Parathyroid adenoma (tissue), 2 donors: ENCODE measurements at regions not wholly inside any gene's neighbourhood (a gene's known extent, or its start where the extent isn't known, plus 50 kb on each side); places are given as distances from the start of the nearest gene placed in this dataset.

Experiments
- H2AFZ ChIP-seq: fragments of 300-600 bp; sonication (generic); one replicate; pipeline ENCODE4 v1.7.0; 2017; ENCODE audit warnings: antibody characterized with exemption, mild to moderate bottlenecking
- H3K27ac ChIP-seq: fragments of 300-600 bp; sonication (generic); one replicate; pipeline ENCODE4 v1.7.0; 2017
- H3K27me3 ChIP-seq: fragments of 300-600 bp; sonication (generic); one replicate; pipeline ENCODE4 v1.7.0; 2017; ENCODE audit warnings: low read length; ENCODE audit not compliant: control insufficient read depth, insufficient read depth
- H3K36me3 ChIP-seq: fragments of 300-600 bp; sonication (generic); one replicate; pipeline ENCODE4 v1.7.0; 2017; ENCODE audit warnings: low read length; ENCODE audit not compliant: control insufficient read depth, insufficient read depth
- H3K4me1 ChIP-seq: fragments of 300-600 bp; sonication (generic); one replicate; pipeline ENCODE4 v1.7.0; 2017; ENCODE audit warnings: control low read depth
- H3K4me2 ChIP-seq: fragments of 300-600 bp; sonication (generic); one replicate; pipeline ENCODE4 v1.7.0; 2017; ENCODE audit warnings: low read length
- H3K4me3 ChIP-seq: fragments of 300-600 bp; sonication (generic); one replicate; pipeline ENCODE4 v1.7.0; 2017; ENCODE audit warnings: low read depth, low read length
- H3K79me2 ChIP-seq: fragments of 300-600 bp; sonication (generic); one replicate; pipeline ENCODE4 v1.7.0; 2017; ENCODE audit warnings: control low read depth
- H3K9ac ChIP-seq: fragments of 300-600 bp; sonication (generic); one replicate; pipeline ENCODE4 v1.7.0; 2017; ENCODE audit warnings: mild to moderate bottlenecking
- H3K9me3 ChIP-seq: fragments of 300-600 bp; sonication (generic); one replicate; pipeline ENCODE4 v1.7.0; 2017; ENCODE audit warnings: low read length; ENCODE audit not compliant: control insufficient read depth
- TF ChIP-seq, protein P1 (sequence below): fragments of 300-600 bp; sonication (generic); IDR thresholded peaks from one replicate; pipeline ENCODE4 v1.7.0; 2017; ENCODE audit warnings: antibody characterized with exemption, mild to moderate bottlenecking
- donor health status: primary hyperparathyroidism.

GRCh38 chr9:21679432-21679831 is 123.0 kb upstream of the MTAP start:
- H3K9ac ChIP-seq, result no peak overlapping the region

DNA sequence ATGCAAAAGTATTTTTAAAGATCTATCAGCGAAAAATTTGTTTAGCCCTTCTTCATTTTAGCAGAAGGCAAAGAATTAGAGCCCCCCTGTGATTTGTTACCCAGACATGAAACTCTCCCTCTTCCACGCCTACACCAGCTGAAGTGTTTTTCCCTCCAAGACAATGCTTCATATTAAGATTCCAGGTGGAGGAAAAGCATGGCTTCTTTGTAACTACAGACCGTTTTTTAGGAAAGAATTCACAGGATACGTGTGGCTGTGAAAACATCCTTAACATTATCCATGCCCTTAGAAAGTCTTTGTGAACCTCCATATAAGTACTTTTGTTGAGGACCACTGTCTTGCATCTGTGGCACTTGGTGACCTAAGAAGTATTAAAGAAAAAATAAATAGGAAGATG is 121.8 kb upstream of the MTAP start:
- Histone ChIP-seq H3K9ac (no peak overlapping the region), H3K27ac (no peak overlapping the region), H3K36me3 (no peaks in the 10 kb centered on the region), H2AFZ (no peak overlapping the region), H3K4me2 (no peak overlapping the region), H3K27me3 (no peaks in the 10 kb centered on the region), H3K79me2 (no peaks in the 10 kb centered on the region), H3K4me3 (no peak overlapping the region), H3K4me1 (no peaks in the 10 kb centered on the region), H3K9me3 (no peaks in the 10 kb centered on the region)
- TF ChIP-seq, protein P1, sequence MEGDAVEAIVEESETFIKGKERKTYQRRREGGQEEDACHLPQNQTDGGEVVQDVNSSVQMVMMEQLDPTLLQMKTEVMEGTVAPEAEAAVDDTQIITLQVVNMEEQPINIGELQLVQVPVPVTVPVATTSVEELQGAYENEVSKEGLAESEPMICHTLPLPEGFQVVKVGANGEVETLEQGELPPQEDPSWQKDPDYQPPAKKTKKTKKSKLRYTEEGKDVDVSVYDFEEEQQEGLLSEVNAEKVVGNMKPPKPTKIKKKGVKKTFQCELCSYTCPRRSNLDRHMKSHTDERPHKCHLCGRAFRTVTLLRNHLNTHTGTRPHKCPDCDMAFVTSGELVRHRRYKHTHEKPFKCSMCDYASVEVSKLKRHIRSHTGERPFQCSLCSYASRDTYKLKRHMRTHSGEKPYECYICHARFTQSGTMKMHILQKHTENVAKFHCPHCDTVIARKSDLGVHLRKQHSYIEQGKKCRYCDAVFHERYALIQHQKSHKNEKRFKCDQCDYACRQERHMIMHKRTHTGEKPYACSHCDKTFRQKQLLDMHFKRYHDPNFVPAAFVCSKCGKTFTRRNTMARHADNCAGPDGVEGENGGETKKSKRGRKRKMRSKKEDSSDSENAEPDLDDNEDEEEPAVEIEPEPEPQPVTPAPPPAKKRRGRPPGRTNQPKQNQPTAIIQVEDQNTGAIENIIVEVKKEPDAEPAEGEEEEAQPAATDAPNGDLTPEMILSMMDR, result no peak

More at GRCh38 chr9:21679432-21679831, 123.0 kb upstream of the MTAP start:
- no peaks in the 10 kb centered on the region for H3K36me3 ChIP-seq
- no peak overlapping the region for H2AFZ ChIP-seq
- TF ChIP-seq, protein P1, result no peak
- no peak overlapping the region for H3K4me3 ChIP-seq
- H3K4me1 ChIP-seq, result no peaks in the 10 kb centered on the region
- H3K4me2 ChIP-seq, result no peak overlapping the region
- H3K27me3 ChIP-seq, result no peaks in the 10 kb centered on the region
- H3K9me3 ChIP-seq, result no peaks in the 10 kb centered on the region
- no peak overlapping the region for H3K27ac ChIP-seq
- H3K79me2 ChIP-seq, result no peaks in the 10 kb centered on the region

GRCh38 chr9:21681641-21682040 is 120.8 kb upstream of the MTAP start:
- Histone ChIP-seq H3K36me3 (no peaks in the 10 kb centered on the region), H3K79me2 (no peaks in the 10 kb centered on the region), H3K9ac (no peak overlapping the region), H2AFZ (no peak overlapping the region), H3K4me1 (no peaks in the 10 kb centered on the region), H3K4me2 (no peak overlapping the region), H3K9me3 (no peaks in the 10 kb centered on the region), H3K4me3 (no peak overlapping the region), H3K27me3 (no peaks in the 10 kb centered on the region), H3K27ac (no peak overlapping the region)
- TF ChIP-seq, protein P1, result no peak

- no peak overlapping the region for H3K9ac ChIP-seq
- H2AFZ ChIP-seq, result no peak overlapping the region
- no peaks in the 10 kb centered on the region for H3K27me3 ChIP-seq
- H3K4me2 ChIP-seq, result no peak overlapping the region
- no peak overlapping the region for H3K4me3 ChIP-seq
- no peaks in the 10 kb centered on the region for H3K36me3 ChIP-seq
- no peaks in the 10 kb centered on the region for H3K79me2 ChIP-seq
- no peak overlapping the region for H3K27ac ChIP-seq
- no peaks in the 10 kb centered on the region for H3K4me1 ChIP-seq
- no peaks in the 10 kb centered on the region for H3K9me3 ChIP-seq
- TF ChIP-seq, protein P1, result no peak
Observed at GRCh38 chr9:21682381-21682780, 120.1 kb upstream of the MTAP start.

- no peaks in the 10 kb centered on the region for H3K27me3 ChIP-seq
- no peak overlapping the region for H3K4me3 ChIP-seq
- no peak overlapping the region for H3K9ac ChIP-seq
- no peak overlapping the region for H2AFZ ChIP-seq
- H3K4me1 ChIP-seq, result no peaks in the 10 kb centered on the region
- no peaks in the 10 kb centered on the region for H3K79me2 ChIP-seq
- H3K36me3 ChIP-seq, result no peaks in the 10 kb centered on the region
- TF ChIP-seq, protein P1, result no peak
- H3K4me2 ChIP-seq, result no peak overlapping the region
- no peak overlapping the region for H3K27ac ChIP-seq
- H3K9me3 ChIP-seq, result no peaks in the 10 kb centered on the region
Observed at GRCh38 chr9:21682981-21683380, 119.5 kb upstream of the MTAP start.
